CMK (cell line): ENCODE measurements at regions not wholly inside any gene's neighbourhood (a gene's known extent, or its start where the extent isn't known, plus 50 kb on each side); places are given as distances from the start of the nearest gene placed in this dataset.

Experiments
- DNase-seq: peaks from one replicate; pipeline ENCODE4 v3.0.0-alpha.2; 2010; ENCODE audit warnings: low read depth

GRCh38 chr2:136212426-136213378 is 94.8 kb upstream of the CXCR4 start:
- DNase-seq: no peak

GRCh38 chr2:136211701-136212100 is 93.8 kb upstream of the CXCR4 start:
- no peak for DNase-seq

- no peak for DNase-seq
These were observed 92.9 kb upstream of the CXCR4 start for GRCh38 chr2:136210822-136211221.

- no peak for DNase-seq
These were observed 92.5 kb upstream of the CXCR4 start for GRCh38 chr2:136210455-136210805.

GRCh38 chr2:136209561-136210454 is 91.9 kb upstream of the CXCR4 start:
- no peak for DNase-seq

GRCh38 chr2:136208682-136209420 is 90.9 kb upstream of the CXCR4 start:
- DNase-seq: no peak

- DNase-seq: no peak
These were observed 89.7 kb upstream of the CXCR4 start for GRCh38 chr2:136207665-136208064.

GRCh38 chr2:136207030-136207623 is 89.2 kb upstream of the CXCR4 start:
- DNase-seq: no peak

GRCh38 chr2:136206613-136207012 is 88.7 kb upstream of the CXCR4 start:
- DNase-seq: no peak

- DNase-seq: no peak
These were observed 87.7 kb upstream of the CXCR4 start for GRCh38 chr2:136205615-136206014.

- no peak for DNase-seq
These were observed 87.0 kb upstream of the CXCR4 start for GRCh38 chr2:136204971-136205370.

GRCh38 chr2:136195226-136195625 is 77.3 kb upstream of the CXCR4 start:
- no peak for DNase-seq

- no peak for DNase-seq
These were observed 73.1 kb upstream of the CXCR4 start for GRCh38 chr2:136191041-136191440.

- no peak for DNase-seq
These were observed 71.4 kb upstream of the CXCR4 start for GRCh38 chr2:136189221-136189782.

- no peak for DNase-seq
These were observed 70.1 kb upstream of the CXCR4 start for GRCh38 chr2:136188086-136188485.

GRCh38 chr2:136185981-136186776 is 68.2 kb upstream of the CXCR4 start:
- DNase-seq: no peak

- no peak for DNase-seq
These were observed 65.1 kb upstream of the CXCR4 start for GRCh38 chr2:136183097-136183496.

GRCh38 chr2:136182315-136182714 is 64.4 kb upstream of the CXCR4 start:
- no peak for DNase-seq

- no peak for DNase-seq
These were observed 61.6 kb upstream of the CXCR4 start for GRCh38 chr2:136179602-136179975.

GRCh38 chr2:136178941-136179601 is 61.1 kb upstream of the CXCR4 start:
- DNase-seq: no peak
